NCI-H82 (cell line): ENCODE measurements at regions not wholly inside any gene's neighbourhood (a gene's known extent, or its start where the extent isn't known, plus 50 kb on each side); places are given as distances from the start of the nearest gene placed in this dataset.

Experiments
- DNase-seq: peaks from one replicate; lab custom pipeline; 2025; lab: John Stamatoyannopoulos, UW

DNA sequence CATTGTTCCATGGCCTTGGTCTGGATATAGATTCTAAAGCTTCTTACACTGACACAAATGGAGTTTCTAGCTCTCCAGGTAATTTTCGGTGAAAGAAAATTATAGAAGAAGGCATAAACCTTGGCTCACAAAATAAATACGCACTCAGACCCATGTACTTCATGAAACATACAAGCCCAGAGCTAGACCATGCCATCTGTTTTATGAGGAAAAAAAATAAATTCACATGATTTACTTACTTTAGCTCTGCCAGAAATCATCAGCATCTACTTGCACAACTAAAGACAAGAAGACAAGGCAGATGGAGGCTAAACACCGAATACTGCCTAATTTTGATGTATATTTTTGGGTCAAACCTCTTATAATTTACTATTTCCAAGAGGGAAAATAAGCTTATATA, 197.4 kb upstream of the KLF14 start:
- no peak for DNase-seq

DNA sequence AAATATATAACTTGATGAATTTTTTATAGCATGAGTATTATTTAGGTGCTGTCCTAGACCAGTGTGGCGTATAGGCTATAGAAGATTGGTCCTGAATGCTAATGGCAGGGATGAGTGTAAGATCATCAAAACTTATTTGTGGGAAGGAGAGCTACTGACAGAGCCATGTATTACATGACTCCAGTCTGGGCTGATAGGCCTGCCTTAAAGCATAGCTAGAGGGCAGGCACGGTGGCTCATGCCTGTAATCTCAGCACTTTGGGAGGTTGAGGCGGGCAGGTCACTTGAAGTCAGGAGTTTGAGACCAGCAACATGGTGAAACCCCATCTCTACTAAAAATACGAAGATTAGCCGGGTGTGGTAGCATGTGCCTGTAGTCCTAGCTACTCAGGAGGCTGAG, 198.1 kb upstream of the KLF14 start:
- no peak for DNase-seq

DNA sequence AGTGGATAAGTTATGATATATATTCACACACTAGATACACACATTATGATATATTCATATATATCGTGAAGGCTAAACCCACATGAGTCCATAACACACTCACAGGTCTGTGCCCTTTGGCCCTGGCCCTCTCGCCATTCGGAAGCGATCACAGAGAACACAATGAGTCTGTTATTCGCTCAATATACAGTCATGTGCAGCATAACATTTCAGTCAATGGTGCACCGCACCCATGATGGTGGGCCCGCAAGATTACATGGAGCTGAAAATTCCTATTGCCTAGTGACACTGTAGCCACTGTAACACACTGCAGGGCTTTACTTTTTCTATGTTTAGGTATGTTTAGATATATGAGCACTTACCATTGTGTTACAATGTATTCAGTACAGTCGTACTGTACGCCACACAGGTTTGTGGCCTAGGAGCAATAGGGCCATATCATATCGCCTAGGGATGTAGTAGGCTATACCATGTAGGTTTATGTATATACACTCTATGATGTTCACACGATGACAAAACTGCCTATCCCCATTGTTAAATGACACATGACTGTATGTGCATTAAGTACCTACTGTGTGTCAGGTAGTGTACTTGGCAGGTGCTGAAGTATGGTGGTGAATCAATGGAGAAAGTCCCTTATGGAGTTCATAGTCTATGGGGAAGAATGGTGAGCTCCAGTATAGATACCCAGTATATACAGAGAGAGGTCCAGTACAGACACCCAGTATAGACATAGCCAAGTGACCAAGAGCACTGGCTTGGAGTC, 198.8 kb upstream of the KLF14 start:
- DNase-seq = no peak

DNA sequence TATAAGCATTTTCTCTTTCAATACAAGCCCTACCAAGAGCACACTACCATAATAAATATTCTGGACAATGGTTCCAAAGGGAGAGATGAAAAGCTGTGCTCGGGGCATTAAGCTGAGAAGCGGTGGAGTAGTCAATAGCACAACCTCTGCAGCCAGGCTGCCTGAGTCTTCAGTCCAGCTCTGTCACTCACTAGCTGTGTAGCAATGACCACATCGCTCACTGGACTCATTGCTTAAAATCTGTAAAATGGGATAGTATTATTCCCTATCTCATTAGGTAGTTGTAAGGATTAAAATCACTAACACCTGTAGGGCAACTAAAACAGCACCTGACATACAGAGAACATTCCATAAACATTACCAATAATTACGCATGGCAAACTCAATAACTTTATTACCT, 199.9 kb upstream of the KLF14 start:
- DNase-seq = no peak

DNA sequence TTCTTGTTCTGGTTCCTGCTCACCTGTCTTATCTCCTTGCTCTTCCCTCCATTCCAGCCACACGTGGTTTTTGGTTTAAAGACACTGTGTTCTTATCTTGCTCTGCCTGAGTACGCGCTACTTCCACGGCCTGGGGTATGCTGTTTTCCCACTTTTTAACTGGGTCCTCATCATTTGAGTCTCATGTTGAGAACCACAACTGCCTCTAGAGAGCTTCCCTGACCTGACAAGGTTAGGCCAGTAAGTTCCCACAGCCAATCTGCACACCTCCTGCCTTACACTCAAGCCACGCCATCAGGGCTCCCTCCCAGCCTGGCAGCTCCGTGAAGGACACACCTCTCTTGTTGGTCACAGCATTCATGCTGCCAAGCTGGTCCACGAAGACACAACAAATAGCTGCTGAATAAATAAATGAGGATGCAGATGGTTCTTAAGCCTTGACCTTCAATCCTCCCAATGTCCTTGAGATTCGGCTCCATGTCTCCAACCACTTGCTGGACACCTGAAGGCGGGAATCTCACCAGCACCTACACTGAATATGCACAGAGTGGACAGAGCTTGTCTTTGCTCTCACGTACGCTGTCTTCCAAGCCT, 201.7 kb upstream of the KLF14 start:
- DNase-seq = no peak

DNA sequence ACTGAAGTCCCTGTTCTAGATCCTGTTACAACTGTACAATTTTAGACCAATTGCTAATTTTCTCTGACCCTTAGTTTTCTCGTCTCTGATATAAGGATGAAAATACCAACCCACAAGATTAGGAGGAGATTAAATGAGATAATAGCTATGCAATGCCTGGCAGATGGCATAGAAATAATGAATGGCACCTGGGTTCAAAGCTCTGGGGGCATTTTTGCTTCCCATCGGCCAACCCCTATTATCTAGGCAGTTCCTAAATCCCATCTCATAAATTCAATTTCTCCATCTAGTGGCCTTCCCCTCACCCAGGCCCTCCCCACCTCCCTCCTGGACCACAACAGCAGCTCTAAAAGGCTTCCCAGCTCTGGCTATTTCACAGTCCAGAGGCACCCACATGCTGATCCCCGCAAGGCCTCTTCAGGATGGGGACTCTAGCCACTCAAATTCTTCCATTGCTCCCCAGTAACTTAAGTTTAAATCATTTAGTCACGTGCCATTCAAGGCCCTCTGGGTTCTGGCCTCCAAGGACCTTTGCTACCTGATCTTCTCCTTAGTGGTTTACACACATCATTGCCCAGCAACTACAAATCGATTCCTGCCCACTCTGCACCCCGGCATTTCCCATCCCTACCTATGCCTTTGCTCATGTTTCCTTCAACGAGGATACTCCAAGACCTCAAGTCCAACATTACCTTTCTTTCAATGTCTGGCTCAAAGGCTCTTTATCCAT, 202.4 kb upstream of the KLF14 start:
- DNase-seq = no peak

DNA sequence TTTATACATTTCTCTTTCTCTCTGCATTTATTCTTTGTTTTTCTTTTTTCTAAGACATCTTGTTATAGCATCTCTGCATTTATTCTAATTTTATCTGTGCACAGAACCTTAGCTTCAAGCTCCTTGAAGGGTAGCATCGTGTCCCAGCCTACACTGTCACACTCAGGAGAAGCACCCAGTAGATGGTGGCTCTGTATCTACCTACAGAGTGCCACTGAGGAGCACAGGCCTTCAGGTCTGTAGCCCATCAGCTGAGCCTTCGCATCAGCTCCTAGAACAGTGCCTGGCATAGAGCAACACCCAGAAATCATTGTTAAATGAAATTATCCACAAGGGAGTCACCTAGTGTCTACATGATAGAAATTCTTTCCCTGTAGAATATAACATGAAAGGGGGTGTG, 203.0 kb upstream of the KLF14 start:
- DNase-seq = no peak

DNA sequence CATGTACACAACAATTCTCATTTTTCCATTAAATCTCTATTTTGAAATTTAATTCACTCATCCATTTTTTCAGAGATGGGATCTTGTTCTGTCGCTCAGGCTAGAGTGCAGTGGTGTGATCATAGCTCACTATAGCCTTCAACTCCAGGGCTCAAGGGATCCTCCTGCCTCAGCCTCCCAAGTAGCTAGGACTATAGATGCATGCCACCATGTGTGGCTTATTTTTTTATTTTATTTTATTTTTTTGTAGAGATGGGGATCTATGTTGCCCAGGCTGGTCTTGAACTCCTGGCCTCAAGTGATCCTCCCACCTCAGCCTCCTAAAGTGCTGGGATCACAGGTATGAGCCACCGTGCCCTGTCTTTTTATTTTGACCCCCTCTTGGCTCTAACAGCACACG, 203.8 kb upstream of the KLF14 start:
- no peak for DNase-seq

DNA sequence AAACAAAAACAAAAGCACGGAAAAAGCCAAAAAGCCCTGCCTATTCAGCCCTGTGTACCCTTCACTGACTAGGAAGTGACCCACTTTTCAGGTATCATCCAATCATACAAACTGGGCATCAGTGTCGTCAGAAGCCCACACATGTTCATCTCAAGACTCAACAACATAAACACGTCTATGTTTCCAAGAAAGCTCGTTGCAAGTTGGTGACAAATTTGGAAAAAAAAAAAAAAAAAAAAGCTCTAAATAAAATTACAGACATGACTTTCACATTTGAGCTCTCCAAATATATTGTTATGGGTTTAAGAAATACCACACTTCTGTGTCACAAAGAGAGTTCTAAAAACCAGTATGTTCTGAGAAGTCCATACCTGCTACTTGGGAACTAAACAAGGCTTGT, 204.7 kb upstream of the KLF14 start:
- no peak for DNase-seq

DNA sequence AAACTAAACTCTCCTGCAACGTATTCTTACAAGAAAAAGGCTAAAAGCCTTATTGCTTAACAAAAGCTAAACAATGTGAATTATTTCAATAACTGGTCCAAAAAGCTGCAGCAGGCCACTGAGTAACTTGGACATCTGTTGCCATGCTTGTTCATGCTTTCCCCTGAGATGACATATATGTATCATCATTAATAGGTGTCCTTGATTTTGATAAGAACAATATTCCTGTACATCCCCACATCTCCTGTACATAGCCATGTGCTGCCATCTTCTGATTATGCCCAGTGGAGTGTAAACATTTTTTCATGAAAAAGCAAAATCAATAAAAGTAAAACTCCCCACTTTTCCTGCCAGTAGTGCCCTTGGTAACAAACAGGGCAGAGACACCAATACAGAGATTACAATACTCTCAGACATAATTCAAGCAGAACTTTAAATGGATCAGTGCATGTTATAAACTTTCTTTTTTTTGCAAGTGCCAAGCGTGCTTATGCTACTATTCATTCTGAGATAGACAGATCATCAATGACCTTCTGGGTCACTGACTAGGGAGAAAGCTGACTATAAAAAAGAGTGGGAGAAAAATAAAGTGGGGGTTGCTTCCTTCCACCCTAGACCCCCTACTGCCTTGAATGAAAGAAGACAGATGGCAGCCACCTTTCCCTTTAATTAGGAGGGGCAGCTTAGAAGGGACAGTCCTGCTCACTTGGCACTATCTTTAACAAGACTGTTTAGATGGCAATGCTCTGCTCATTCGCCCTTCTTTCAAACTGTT, 205.5 kb upstream of the KLF14 start:
- peak; percentile 24 for DNase-seq

DNA sequence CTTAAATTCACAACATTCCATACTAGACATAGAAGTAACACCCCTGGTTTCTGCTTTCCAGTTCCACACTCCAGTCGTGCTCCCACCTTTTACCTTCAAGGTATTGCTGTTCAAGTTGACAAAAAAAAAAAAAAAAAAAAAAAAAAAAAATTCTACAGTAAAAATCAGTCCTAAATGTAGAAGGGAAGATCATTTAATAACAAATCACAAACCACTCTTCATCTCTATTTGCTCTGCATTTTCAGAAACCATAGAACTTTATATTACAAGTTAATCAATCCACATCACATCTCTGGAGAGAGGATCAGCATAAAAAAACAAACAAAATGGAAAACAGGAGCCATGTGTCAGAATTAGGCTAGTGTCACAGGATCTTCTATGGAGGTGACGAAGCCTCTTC, 206.3 kb upstream of the KLF14 start:
- DNase-seq = no peak

DNA sequence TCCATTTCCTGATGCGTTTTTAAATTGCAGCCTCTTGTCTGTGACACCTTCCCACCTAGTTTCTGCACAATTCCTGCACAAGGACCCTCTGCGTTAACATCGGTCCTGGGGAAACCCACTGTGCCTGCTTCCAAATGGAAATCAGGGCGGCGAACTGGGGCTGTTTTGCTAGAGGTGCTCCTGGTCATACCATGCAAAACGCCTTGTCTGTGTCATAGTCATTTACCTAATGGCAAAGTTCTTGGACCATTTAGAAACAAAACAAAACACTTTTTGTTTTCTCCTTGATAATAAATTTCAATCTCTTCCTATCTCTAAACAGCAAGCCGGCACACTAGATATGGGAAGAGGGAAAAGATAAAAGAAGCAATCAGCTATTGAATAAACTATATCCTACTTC, 206.9 kb upstream of the KLF14 start:
- DNase-seq = no peak

DNA sequence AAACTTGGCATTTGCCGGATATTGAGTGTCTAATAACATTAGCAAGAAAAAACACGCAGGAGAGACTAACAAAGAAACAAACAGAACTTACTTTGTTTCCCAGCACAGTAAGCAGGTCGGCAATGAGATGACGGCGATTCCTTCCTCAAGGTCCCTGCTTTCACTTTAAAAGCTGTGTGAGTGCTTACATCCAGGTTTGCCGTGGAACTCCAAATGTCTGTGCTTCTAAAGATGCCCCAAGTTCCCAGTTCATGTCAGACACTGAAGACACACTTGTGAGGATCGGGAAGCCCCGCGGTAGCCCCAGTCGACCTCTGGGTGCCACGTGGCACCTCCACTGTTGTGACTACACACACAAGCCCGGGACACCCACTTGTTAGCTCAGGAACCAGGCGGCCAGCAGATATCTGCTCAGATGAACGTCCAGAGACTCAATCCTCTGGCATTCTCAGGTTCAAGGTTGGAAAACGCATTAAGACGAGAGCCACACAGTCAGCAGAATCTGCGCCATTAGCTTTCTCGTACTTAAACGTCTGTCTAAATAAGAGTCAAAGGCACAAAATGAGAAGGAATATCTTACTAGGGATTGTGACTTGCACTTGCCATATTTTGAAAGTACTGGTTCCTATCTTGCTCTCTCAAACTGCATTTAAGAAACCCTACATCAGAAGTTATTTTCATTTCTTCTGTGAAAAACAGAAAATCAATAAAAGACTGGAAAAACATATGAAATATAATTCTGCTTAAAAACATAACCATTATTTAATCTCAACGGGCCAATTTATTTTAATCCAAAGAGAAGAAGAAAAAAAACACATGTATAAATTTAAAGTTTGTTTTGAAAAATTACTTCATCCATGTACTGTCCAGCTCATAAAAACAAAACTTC, 207.6 kb upstream of the KLF14 start:
- DNase-seq = no peak

DNA sequence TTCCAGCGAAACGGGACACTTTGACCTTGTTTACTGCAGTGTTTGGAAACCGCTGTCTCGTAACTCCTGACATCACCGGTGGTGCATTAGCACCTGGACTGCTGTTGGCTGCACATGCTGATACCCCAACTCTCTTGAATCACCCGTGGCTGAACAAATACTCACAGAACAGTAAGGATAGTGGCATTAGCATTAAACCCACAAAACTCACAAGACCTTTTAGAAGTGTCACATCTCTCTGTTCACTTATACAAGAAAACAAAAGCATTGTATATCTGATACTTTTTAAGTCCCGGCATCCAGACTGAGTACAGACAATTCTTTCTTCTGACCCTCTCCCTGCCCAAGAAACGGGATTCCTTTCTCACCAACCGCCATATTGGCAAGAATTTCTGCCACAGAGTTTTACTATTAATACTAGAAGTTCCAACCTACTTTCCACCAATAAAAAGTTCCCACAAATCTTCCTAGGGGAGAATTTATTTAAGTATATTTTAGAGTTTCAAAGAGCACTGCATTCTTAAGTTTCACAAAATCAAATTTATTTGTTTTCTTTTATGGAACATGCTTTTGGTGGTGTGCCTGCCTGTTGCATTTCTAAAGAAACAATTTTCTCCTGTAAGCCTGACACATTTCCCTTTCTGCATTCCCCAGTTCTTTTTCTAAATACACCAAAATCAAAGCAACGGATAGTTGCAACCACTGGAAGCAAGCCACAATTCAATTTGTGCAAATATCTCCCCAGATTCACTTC, 208.4 kb upstream of the KLF14 start:
- no peak for DNase-seq

DNA sequence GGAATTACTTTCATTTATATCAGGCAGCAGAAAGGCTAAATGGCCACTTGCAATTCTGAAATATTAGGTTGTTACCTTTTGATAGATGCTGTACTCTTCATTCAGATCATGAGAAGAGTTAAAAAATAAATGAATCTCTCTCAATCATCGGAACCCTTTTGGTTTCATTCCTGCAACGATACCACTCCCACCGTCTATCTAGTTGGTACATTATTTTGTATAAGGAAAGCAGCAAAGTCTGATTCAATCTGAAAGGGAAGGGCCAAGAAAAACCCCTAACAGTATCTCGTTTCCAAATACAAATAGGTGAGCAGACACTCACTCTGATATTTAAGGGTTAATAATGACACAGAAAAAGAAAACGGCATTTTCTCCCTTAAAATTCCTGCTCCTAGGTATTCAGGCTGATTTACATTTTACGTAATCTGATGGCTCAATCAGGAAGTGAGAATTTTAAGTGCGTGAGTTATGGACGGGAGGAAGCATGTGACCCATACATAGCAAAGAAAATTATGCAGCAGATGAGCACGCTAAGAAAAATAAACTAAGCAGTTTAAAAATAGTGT, 209.4 kb upstream of the KLF14 start:
- DNase-seq = no peak

DNA sequence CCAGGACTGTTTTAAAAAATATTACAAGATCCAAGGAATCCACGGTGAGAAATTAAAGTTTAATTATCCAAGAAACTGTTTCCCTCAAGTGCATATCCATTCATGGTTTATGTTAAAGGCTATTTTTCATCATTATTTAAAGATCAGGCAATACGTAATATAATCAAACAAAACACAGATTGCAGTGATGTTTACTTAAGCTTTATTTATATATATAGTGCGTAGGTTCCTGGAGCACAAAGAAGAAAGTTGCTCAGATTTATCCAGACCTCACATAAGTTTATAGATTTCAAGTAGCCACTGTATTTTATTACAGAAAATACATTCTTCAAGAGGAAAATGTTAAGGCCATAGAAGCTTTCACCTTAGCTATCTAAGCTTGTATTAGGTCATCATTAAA, 210.0 kb upstream of the KLF14 start:
- no peak for DNase-seq

DNA sequence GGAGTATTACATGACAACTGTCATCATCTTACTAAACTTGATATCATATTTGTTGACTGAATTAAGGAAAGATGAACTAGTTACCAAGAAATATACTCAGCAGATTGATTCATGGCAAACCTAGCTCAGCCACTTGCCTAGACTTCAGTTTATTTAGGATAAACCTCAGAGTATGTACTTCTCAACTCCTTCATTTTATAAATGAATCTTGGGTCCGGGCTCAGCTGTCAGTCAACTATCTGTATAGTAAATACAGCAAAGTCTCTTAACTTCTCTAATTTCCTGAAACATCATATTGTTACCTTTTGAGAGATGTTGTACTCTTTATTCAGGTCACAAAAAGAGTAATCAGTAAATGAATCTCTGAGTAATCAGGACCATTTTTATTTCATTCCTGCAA, 211.0 kb upstream of the KLF14 start:
- DNase-seq = no peak

DNA sequence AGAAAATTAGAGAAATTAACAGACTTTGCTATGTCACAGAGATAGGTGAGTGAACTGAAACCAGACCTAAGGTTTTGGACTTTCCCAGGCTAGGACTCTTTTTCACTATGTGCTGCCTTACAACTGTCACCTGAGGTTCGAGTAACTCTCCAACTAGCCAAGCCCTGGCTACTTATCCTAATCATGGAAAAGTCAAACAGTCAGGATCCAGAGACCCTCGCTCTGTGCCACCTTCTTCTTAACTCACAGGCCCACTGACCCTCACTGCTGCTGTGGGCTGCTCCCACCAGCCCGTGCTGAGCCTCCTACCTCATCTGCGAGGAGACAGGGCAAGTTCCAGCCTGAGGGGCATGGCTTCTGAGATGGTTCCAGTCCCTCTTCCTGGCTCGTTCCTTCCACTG, 211.4 kb upstream of the KLF14 start:
- no peak for DNase-seq

DNA sequence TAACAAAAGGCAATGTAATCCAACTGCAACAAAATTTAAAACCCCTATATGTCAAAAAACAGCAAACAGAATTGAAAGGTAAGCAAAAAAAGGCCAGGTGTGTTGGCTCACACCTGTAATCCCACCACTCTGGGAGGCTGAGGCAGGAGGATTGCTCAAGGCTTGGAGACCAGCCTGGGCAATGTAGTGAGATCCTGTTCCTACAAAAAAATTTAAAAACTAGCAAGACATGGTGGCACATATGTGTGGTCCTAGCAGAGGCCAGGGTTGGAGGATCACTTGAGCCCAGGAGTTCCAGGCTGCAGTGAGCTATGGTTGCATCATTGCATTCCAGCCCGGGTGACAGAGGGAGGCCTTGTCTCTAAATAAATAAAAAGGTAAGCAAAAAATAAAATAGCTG, 212.1 kb upstream of the KLF14 start:
- DNase-seq = no peak

DNA sequence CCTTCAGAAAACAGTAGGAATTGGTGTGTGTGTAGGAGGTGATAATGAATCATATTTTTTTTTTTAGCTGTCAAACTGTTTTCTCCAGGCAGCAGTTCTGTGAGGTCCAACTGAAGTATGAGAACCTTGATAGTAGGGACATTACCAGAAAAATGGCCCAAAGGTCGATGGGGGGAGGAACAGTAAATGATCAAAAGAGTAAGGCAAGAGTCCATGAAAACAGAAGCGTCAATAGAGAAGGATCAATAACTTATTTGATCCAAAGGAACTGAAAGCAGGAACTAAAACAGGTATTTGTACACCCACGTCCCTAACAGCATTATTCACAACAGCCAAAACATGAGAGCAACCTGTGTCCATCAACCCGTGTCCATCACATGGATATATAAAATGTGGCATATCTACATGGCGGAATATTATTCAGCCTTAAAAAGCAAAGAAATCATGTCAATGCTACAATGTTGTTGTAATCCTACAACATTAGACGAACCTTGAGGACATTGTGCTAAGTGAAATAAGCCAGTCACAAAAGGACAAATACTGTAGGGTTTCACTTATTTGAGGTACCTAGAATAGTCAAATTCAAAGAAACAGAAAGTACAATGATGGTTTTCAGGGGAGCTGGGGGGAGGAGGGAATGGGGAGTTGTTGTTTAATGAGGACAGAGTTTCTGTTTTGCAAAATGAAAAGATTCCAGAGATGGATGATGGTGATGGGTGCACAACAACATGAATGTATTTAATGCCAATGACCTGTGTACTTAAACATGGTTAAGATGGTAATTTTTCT, 214.0 kb upstream of the KLF14 start:
- DNase-seq = no peak
